ENCODE measurements at regions not wholly inside any gene's neighbourhood (a gene's known extent, or its start where the extent isn't known, plus 50 kb on each side); places are given as distances from the start of the nearest gene placed in this dataset.

- TF ChIP-seq POLR2A (IDR thresholded peaks at IDR 0.05) (no peak), CTCF (IDR thresholded peaks at IDR 0.05) (no peak)
Measured at GRCh38 chr11:71181566-71181965, 70.8 kb downstream of the SHANK2 start.

Data from adrenal gland (tissue), 5 donors.